Naive thymus-derived CD4-positive, alpha-beta T cell (primary cell): ENCODE measurements at regions not wholly inside any gene's neighbourhood (a gene's known extent, or its start where the extent isn't known, plus 50 kb on each side); places are given as distances from the start of the nearest gene placed in this dataset.
"Not testable (repeated sequence)": the region's sequence is repeated elsewhere in the genome, so short reads cannot be mapped to it uniquely, and the experiment has no call there.

Source experiments
- ATAC-seq: fragments of 150-1000 bp; cut with Tn5 transposase; 2 replicates; pipeline ENCODE4 v1.10.0; 2021; ENCODE audit warnings: mild to moderate bottlenecking, moderate library complexity
- CTCF ChIA-PET: fragments of 350-600 bp; sonication (Branson Sonifier 250); formaldehyde crosslinking; loops from one replicate; lab custom pipeline; 2021; ENCODE audit warnings: antibody characterized with exemption; lab: Charles Lee
- POLR2A ChIA-PET: fragments of 350-600 bp; sonication (Branson Sonifier 250); formaldehyde crosslinking; loops from one replicate; lab custom pipeline; 2021; ENCODE audit warnings: antibody characterized with exemption, inconsistent platforms; lab: Charles Lee
- DNase-seq, 9 donors: peaks; one replicate each; pipeline versions ENCODE4 v3.0.0 to v3.0.0-alpha.2; 2020 to 2022; ENCODE audit warnings: mixed read lengths in 1 of 9
- H3K27ac ChIP-seq: one replicate; pipeline ENCODE4 v1.7.0; 2013; ENCODE audit warnings: mild to moderate bottlenecking, low read depth, low read length, moderate library complexity
- H3K27me3 ChIP-seq, 2 donors: one replicate each; pipeline ENCODE4 v1.7.0; 2013; ENCODE audit warnings: low read length in 2 of 2, mild to moderate bottlenecking in 2 of 2, moderate library complexity in 2 of 2; ENCODE audit not compliant: control insufficient read depth in 2 of 2, insufficient read depth in 2 of 2
- H3K36me3 ChIP-seq, 3 experiments: 1 replicate in 2 of 3; 2 replicates in 1 of 3; pipeline ENCODE4 v1.7.0; 2013; ENCODE audit warnings: low read length in 3 of 3, mild to moderate bottlenecking in 3 of 3, moderate library complexity in 1 of 3; ENCODE audit not compliant: insufficient read depth in 3 of 3, control insufficient read depth in 2 of 3
- H3K4me1 ChIP-seq, 2 donors: one replicate each; pipeline ENCODE4 v1.7.0; 2013; ENCODE audit warnings: low read length in 2 of 2, mild to moderate bottlenecking in 2 of 2, moderate library complexity in 1 of 2; ENCODE audit not compliant: control insufficient read depth in 2 of 2, insufficient read depth in 2 of 2
- H3K4me3 ChIP-seq: 2 replicates; pipeline ENCODE4 v1.7.0; 2013; ENCODE audit warnings: mild to moderate bottlenecking, low read length
- H3K9me3 ChIP-seq, 3 experiments: 1 replicate in 2 of 3; 2 replicates in 1 of 3; pipeline ENCODE4 v1.7.0; 2013; ENCODE audit warnings: low read length in 3 of 3; ENCODE audit not compliant: control insufficient read depth in 2 of 3
- H3K27ac Mint-ChIP-seq, 9 donors: one replicate each; pipeline ENCODE4 v1.8.0; 2020 to 2022; ENCODE audit warnings: mixed read lengths in 9 of 9, mild to moderate bottlenecking in 8 of 9, moderate library complexity in 5 of 9, inconsistent platforms in 2 of 9
- H3K27me3 Mint-ChIP-seq, 5 donors: one replicate each; pipeline ENCODE4 v1.8.0; 2021 to 2022; ENCODE audit warnings: mixed read lengths in 5 of 5, mild to moderate bottlenecking in 1 of 5
- H3K36me3 Mint-ChIP-seq, 5 donors: one replicate each; pipeline ENCODE4 v1.8.0; 2020 to 2022; ENCODE audit warnings: mixed read lengths in 5 of 5, mild to moderate bottlenecking in 3 of 5, inconsistent platforms in 1 of 5
- H3K4me1 Mint-ChIP-seq, 7 donors: one replicate each; pipeline ENCODE4 v1.8.0; 2020 to 2022; ENCODE audit warnings: mixed read lengths in 7 of 7, mild to moderate bottlenecking in 3 of 7, inconsistent platforms in 1 of 7
- H3K4me3 Mint-ChIP-seq, 10 donors: one replicate each; pipeline ENCODE4 v1.8.0; 2020 to 2022; ENCODE audit warnings: mild to moderate bottlenecking in 10 of 10, mixed read lengths in 10 of 10, moderate library complexity in 6 of 10, inconsistent platforms in 2 of 10
- H3K9me3 Mint-ChIP-seq, 11 donors: one replicate each; pipeline ENCODE4 v1.8.0; 2020 to 2022; ENCODE audit warnings: mixed read lengths in 11 of 11, mild to moderate bottlenecking in 4 of 11, inconsistent platforms in 1 of 11, moderate library complexity in 1 of 11
- intact Hi-C, 2 donors: fragments of 100-400 bp; cut with micrococcal nuclease; formaldehyde crosslinking; loops; one replicate each; pipeline ENCODE4 v1.15.1; 2023

DNA sequence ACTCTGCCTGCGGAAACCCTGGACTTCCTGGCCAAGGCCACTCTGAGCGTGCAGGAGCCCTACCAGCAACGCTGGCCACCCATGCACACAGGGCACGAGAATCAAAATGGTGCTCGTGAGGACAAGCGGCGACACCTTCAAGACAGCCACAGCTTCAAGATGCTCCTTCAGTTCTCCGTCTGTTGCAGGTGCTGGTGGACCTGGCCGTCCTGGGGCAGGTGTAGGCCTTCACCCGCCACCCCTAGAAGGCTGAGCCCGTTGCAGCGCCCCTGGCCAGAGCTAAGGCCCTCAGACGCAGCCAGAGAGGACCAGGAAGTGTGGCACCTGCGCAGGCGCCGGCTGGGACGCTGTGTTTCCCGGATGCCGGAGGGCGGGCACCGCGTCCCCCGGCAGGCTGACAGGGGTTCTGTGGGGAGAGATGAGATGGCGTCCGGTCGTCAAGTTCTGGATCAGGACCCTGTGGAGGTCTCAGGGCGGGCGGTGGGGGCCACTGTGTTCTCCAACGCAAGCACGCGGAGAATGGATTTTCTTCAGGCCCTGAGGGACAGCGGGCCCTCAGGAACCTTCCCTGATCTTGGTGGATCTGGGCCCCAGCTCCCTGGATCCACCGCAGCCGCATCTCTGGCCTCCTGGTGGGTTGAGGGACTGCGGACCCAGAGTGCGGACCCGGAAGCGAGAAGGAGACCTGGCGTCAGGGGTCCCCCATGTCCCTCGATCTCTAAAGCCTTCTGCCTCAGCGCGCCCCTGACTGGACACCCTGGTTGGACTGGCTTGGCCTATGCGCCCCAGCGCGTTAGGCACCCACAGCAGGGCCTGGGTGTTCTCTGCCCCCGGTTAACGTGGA, 1770.8 kb upstream of the CDH9 start:
- ATAC-seq (no peak), DNase-seq (no peak)
- Mint-ChIP-seq H3K9me3 (peaks cover 0 to 30% (median 6%) of the 10 kb centered on the region in 11 donors), H3K27me3 (no peaks in the 10 kb centered on the region), H3K4me3 (peak overlapping the region in 1 of 10 donors; percentile 12), H3K4me1 (no peaks in the 10 kb centered on the region), H3K36me3 (no peaks in the 10 kb centered on the region), H3K27ac (no peak overlapping the region)
- H3K4me1 ChIP-seq = no peaks in the 10 kb centered on the region
- CTCF ChIA-PET = no interaction called here
- no peak overlapping the region for H3K27ac ChIP-seq
- H3K27me3 ChIP-seq = no peaks in the 10 kb centered on the region
- H3K9me3 ChIP-seq = peaks cover 0 to 10% (median 0%) of the 10 kb centered on the region in 3 experiments
- POLR2A ChIA-PET = no interaction called here
- intact Hi-C loops = no loop called here
- H3K4me3 ChIP-seq = no peak overlapping the region
- no peaks in the 10 kb centered on the region for H3K36me3 ChIP-seq

GRCh38 chr5:28807195-28807729, 1768.9 kb upstream of the CDH9 start:
- no peaks in the 10 kb centered on the region for H3K27me3 ChIP-seq
- peaks cover 0 to 22% (median 6%) of the 10 kb centered on the region in 11 donors for H3K9me3 Mint-ChIP-seq
- no peaks in the 10 kb centered on the region for H3K4me1 Mint-ChIP-seq
- CTCF ChIA-PET = no interaction called here
- no peak overlapping the region for H3K4me3 Mint-ChIP-seq
- H3K9me3 ChIP-seq = peaks cover 0 to 10% (median 0%) of the 10 kb centered on the region in 3 experiments
- H3K36me3 ChIP-seq = no peaks in the 10 kb centered on the region
- no peaks in the 10 kb centered on the region for H3K4me1 ChIP-seq
- DNase-seq (no peak), ATAC-seq (no peak)
- no peak overlapping the region for H3K27ac ChIP-seq
- H3K27ac Mint-ChIP-seq = no peak overlapping the region
- no peak overlapping the region for H3K4me3 ChIP-seq
- intact Hi-C loops = no loop called here
- H3K36me3 Mint-ChIP-seq = no peaks in the 10 kb centered on the region
- POLR2A ChIA-PET = no interaction called here
- no peaks in the 10 kb centered on the region for H3K27me3 Mint-ChIP-seq

DNA sequence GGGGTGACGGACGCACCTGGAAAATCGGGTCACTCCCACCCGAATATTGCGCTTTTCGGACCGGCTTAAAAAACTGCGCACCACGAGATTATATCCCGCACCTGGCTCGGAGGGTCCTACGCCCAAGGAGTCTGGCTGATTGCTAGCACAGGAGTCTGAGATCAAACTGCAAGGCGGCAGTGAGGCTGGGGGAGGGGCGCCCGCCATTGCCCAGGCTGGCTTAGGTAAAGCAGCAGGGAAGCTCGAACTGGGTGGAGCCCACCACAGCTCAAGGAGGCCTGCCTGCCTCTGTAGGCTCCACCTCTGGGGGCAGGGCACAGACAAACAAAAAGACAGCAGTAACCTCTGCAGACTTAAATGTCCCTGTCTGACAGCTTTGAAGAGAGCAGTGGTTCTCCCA, 1760.6 kb upstream of the CDH9 start:
- H3K4me3 ChIP-seq, ATAC-seq, DNase-seq, intact Hi-C loops, H3K36me3 ChIP-seq, H3K4me1 Mint-ChIP-seq, POLR2A ChIA-PET, H3K27ac ChIP-seq, H3K36me3 Mint-ChIP-seq, H3K27me3 Mint-ChIP-seq, H3K4me3 Mint-ChIP-seq, H3K9me3 ChIP-seq, CTCF ChIA-PET, H3K27me3 ChIP-seq, H3K4me1 ChIP-seq, H3K27ac Mint-ChIP-seq: not testable (repeated sequence)
- peaks cover 0 to 14% (median 8%) of the 10 kb centered on the region in 11 donors for H3K9me3 Mint-ChIP-seq

DNA sequence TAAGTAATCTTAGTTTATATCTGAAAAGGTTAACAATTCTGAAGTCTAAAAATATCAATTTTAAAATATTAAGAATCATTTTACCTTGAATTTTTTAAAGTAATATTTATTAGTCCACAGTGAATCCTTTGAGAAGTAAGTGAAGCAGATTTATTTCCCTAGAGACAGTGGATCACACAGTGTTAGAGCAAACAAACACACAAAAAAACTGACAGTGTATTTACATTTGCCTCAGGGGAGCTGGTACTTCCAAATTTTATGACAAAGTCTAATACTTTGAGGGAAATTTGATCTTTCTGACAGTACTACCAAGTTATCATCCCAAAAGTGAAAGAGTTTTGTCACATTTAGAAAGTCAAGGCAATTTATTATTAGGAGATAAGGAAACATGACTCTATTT, 1750.6 kb upstream of the CDH9 start:
- ATAC-seq = no peak
- DNase-seq = no peak
- Mint-ChIP-seq H3K4me1 (no peaks in the 10 kb centered on the region), H3K36me3 (no peaks in the 10 kb centered on the region), H3K9me3 (peaks cover 0 to 29% (median 4%) of the 10 kb centered on the region in 11 donors), H3K4me3 (no peak overlapping the region), H3K27ac (no peak overlapping the region), H3K27me3 (no peaks in the 10 kb centered on the region)
- H3K36me3 ChIP-seq = no peaks in the 10 kb centered on the region
- no peak overlapping the region for H3K4me3 ChIP-seq
- H3K9me3 ChIP-seq = no peaks in the 10 kb centered on the region
- H3K27ac ChIP-seq = no peak overlapping the region
- H3K4me1 ChIP-seq = no peaks in the 10 kb centered on the region
- CTCF ChIA-PET = no interaction called here
- intact Hi-C loops = no loop called here
- H3K27me3 ChIP-seq = no peaks in the 10 kb centered on the region
- POLR2A ChIA-PET = no interaction called here

DNA sequence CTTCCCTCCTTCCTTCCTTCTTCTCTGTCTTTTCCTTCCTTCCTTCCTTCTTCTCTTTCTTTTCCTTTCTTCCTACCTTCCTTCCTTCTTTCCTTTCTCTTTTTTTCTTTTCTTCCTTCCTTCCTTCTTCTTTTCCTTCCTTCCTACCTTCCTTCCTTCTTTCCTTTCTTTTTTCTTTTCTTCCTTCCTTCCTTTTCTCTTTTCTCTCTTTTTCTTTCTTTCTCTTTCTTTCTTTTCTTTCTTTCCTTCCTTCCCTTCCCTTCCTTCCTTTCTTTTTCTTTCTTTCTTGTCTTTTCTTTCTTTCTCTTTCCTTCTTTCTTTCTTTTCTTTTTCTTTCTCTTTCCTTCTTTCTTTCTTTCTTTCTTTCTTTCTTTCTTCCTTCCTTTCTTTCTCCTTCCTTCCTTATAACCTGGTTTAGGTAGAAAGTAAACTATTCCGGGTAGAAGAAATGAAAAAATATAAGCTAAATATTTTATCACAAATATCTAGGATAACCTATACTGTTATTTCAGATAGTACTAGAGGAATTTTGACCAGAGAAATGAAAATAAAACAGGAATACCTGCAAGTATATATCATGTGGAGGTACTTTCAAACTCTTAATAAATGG, 1741.8 kb upstream of the CDH9 start:
- Histone ChIP-seq H3K9me3 (no peaks in the 10 kb centered on the region), H3K27me3 (no peaks in the 10 kb centered on the region), H3K36me3 (no peaks in the 10 kb centered on the region), H3K27ac (no peak overlapping the region), H3K4me3 (no peak overlapping the region), H3K4me1 (no peaks in the 10 kb centered on the region)
- Mint-ChIP-seq H3K36me3 (no peaks in the 10 kb centered on the region), H3K4me1 (no peaks in the 10 kb centered on the region), H3K4me3 (no peak overlapping the region), H3K27me3 (no peaks in the 10 kb centered on the region), H3K9me3 (peaks cover 0 to 24% (median 5%) of the 10 kb centered on the region in 11 donors), H3K27ac (no peak overlapping the region)
- POLR2A ChIA-PET = no interaction called here
- ATAC-seq (no peak), DNase-seq (no peak)
- intact Hi-C loops = no loop called here
- CTCF ChIA-PET = no interaction called here

DNA sequence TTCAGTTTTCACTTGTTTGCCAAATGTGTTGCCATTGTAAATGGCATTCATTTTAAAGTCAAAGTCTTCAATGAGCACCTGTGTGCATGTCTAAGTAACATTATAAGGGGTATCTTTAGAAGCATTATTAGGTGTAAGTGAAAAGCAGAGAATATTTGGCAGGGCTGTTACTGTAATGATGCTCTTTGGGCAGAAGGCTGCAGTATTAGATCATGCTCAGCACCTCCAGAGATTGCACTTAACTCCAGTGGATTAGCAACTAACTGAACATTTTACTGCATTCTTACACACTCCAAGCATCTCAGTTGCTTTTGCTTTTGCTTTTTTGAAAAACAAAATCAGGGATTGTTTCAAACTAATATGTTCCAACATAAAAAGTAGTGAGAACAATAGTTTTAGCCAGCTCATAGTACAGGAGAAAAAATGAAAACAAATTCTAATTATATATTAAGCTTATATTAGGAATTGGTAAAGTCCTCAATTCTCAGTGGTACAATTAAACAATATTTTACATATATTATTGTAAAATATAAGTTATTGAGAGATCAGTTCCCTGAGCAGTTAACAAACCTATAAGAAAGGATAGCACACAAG, 1740.9 kb upstream of the CDH9 start:
- no peak for ATAC-seq
- Histone ChIP-seq H3K27me3 (no peaks in the 10 kb centered on the region), H3K27ac (no peak overlapping the region), H3K4me1 (no peaks in the 10 kb centered on the region), H3K9me3 (no peaks in the 10 kb centered on the region), H3K36me3 (no peaks in the 10 kb centered on the region), H3K4me3 (no peak overlapping the region)
- peaks cover 0 to 21% (median 3%) of the 10 kb centered on the region in 11 donors for H3K9me3 Mint-ChIP-seq
- CTCF ChIA-PET = no interaction called here
- no peaks in the 10 kb centered on the region for H3K4me1 Mint-ChIP-seq
- no peak overlapping the region for H3K27ac Mint-ChIP-seq
- POLR2A ChIA-PET = no interaction called here
- no peak overlapping the region for H3K4me3 Mint-ChIP-seq
- no peaks in the 10 kb centered on the region for H3K36me3 Mint-ChIP-seq
- intact Hi-C loops = no loop called here
- DNase-seq = no peak
- no peaks in the 10 kb centered on the region for H3K27me3 Mint-ChIP-seq
